Mucosa of stomach (tissue), 1 donor: ENCODE measurements at regions not wholly inside any gene's neighbourhood (a gene's known extent, or its start where the extent isn't known, plus 50 kb on each side); places are given as distances from the start of the nearest gene placed in this dataset.

ENCODE experiments used
- H3K27me3 ChIP-seq: one replicate; pipeline ENCODE4 v1.7.0; 2013; ENCODE audit warnings: mild to moderate bottlenecking, low read length; ENCODE audit not compliant: control insufficient read depth, insufficient read depth
- H3K36me3 ChIP-seq: one replicate; pipeline ENCODE4 v1.7.0; 2013; ENCODE audit warnings: low read length; ENCODE audit not compliant: control insufficient read depth, insufficient read depth
- H3K4me1 ChIP-seq: one replicate; pipeline ENCODE4 v1.7.0; 2013; ENCODE audit warnings: mild to moderate bottlenecking, low read length; ENCODE audit not compliant: control insufficient read depth, insufficient read depth
- H3K4me3 ChIP-seq: one replicate; pipeline ENCODE4 v1.7.0; 2013; ENCODE audit warnings: low read length
- H3K9ac ChIP-seq: one replicate; pipeline ENCODE4 v1.7.0; 2013; ENCODE audit warnings: mild to moderate bottlenecking, low read length, moderate library complexity
- H3K9me3 ChIP-seq: one replicate; pipeline ENCODE4 v1.7.0; 2013; ENCODE audit warnings: mild to moderate bottlenecking, low read length, moderate library complexity; ENCODE audit not compliant: control insufficient read depth
- donor health status: Pancreatic carcinoma.

DNA sequence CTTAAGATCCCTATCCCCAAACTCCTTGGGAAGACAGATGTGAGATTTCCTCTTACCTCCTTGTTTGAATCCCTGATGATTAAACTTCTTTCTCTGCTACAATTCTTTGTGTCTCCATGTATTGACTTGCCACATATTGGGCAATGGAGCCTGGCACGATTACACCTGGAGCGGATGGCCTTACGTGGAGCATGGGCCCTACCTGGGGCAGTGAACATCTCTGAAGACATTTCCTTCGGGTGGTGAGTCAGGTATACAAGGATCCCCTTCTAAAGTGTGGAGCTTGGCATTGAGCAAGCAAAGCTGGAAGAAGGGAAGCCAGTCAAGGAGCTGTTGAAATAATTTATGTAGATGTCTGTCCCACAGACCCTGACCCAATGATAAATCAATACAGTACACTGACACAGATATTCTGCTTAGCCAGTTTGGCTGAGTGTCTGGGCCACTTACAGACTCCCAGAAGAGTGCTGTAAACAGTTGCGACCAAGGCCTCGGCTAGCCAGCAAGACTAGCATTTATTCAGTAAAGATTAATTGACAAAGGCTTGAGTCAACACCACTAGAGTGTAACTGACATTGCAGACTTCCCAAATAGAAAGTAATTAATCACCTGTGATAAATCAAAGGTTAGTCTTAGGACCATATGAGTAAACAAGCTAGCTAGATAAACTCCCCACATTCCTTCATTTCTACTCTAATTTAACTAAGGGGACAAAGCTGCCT, 83.1 kb upstream of the KCNK1 start:
- no peaks in the 10 kb centered on the region for H3K27me3 ChIP-seq
- H3K9me3 ChIP-seq = no peaks in the 10 kb centered on the region
- no peak overlapping the region for H3K4me3 ChIP-seq
- H3K9ac ChIP-seq = no peak overlapping the region
- H3K4me1 ChIP-seq = no peaks in the 10 kb centered on the region
- H3K36me3 ChIP-seq = no peaks in the 10 kb centered on the region

- no peak overlapping the region for H3K9ac ChIP-seq
- no peaks in the 10 kb centered on the region for H3K27me3 ChIP-seq
- H3K9me3 ChIP-seq = no peaks in the 10 kb centered on the region
- H3K4me3 ChIP-seq = no peak overlapping the region
- peaks cover 7% of the 10 kb centered on the region for H3K4me1 ChIP-seq
- H3K36me3 ChIP-seq = no peaks in the 10 kb centered on the region
These were observed 73.1 kb upstream of the KCNK1 start for GRCh38 chr1:233540816-233541215.

DNA sequence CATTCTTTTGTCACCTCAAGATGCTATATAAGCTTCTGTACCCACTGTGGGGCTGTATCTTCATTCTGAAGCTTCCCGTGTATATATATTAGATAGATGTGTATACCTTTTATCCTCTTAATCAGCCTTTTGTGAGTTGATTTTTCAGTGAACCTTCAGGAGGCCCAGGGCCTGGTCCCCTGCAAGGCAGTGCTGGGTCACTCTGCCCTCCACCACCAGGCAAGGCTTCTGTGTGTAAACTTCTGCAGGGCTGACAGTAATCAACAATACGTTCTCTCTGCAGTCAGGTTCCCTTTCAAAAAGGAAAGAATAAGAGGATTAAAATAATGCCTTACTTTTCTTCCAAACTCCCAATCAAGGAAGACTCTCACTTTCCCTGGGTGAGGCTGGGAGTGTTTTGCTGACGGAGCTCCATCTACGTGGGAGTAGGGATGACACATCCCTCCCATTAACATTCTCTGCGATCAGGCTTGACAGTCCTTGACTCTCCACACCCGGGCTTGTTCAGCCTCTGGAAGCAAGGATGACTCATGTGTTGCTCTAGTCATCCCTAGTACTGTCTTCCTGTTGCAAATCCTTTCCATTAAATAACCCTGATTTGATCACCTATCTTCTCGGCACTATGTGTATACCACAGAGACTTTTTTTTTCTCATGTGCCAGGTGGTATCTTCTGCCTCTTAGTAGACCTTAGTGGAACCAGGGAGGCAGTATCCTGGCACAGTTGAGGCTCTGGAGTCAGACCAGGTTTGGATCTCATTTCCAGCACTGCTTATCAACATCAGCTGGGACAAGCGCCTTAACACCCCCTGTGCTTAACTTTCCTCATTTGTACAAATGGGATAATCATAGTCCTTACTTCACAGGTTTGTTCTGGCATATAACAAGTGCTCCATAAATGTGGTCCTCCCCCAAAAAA, 70.3 kb upstream of the KCNK1 start:
- H3K4me1 ChIP-seq = peaks cover 7% of the 10 kb centered on the region
- no peaks in the 10 kb centered on the region for H3K9me3 ChIP-seq
- no peak overlapping the region for H3K9ac ChIP-seq
- no peaks in the 10 kb centered on the region for H3K36me3 ChIP-seq
- no peaks in the 10 kb centered on the region for H3K27me3 ChIP-seq
- H3K4me3 ChIP-seq = no peak overlapping the region

DNA sequence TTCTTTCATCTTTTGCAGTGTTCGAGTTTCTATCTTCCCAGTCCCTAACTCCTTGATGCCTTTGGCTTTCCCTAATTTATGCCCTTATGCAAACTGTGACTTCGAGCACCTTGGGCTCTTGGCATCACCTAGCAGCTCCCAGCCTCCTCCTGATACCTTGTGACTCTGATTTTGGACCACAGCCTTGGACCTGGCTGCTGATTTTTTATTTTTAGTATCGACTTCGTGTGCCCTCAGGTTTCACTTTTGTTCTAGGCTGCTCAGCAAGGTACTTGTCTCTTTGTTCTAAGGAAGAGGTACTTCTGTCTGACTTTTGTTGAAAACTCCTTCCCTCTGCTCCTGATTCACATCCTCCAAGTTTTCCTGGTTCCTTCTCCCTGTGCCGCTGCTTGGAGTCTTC, 69.6 kb upstream of the KCNK1 start:
- Histone ChIP-seq H3K9me3 (no peaks in the 10 kb centered on the region), H3K4me1 (peaks cover 7% of the 10 kb centered on the region), H3K27me3 (no peaks in the 10 kb centered on the region), H3K4me3 (no peak overlapping the region), H3K36me3 (no peaks in the 10 kb centered on the region), H3K9ac (no peak overlapping the region)

DNA sequence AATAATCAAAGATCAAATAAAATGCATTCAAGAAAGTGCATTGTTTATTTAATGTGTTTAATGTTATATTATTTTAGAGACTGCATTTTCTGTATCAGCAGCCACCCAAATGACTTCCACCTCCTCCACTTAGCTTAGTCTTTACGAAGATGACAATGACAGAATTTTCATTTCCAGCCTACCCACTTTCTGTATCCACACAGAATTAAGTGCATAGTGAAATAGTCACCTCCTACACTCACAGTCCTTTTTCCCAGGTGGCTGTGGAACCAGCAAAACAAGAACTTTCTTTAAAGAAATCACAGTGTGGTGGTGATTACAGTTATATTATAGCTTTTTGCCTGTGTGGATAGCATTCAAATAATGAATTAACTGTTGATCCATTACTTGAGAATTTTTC, 66.2 kb upstream of the KCNK1 start:
- Histone ChIP-seq H3K9me3 (no peaks in the 10 kb centered on the region), H3K9ac (no peak overlapping the region), H3K4me1 (peaks cover 7% of the 10 kb centered on the region), H3K27me3 (no peaks in the 10 kb centered on the region), H3K4me3 (no peak overlapping the region), H3K36me3 (no peaks in the 10 kb centered on the region)

GRCh38 chr1:233549404-233549803, 64.5 kb upstream of the KCNK1 start:
- H3K4me1 ChIP-seq = no peaks in the 10 kb centered on the region
- no peaks in the 10 kb centered on the region for H3K36me3 ChIP-seq
- H3K4me3 ChIP-seq = no peak overlapping the region
- H3K9ac ChIP-seq = no peak overlapping the region
- H3K9me3 ChIP-seq = no peaks in the 10 kb centered on the region
- H3K27me3 ChIP-seq = no peaks in the 10 kb centered on the region

DNA sequence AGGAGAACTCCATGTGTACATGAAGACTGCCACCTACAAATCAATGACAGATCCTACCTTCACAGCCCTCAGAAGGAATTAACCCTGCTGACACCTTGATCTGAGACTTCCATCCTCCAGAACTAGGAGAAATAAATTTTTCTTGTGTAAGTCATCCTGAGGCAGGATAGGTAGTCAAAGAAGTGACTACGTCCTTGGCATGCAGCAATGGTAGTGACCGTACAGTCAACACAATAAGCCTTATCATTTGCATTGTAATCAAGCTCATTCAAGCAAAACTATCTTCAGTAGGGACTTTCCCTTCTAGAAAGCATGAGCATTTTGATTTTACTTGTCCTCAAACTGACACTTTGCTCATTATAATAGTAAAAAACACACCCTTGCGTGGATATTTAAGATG, 64.0 kb upstream of the KCNK1 start:
- Histone ChIP-seq H3K9ac (no peak overlapping the region), H3K4me1 (no peaks in the 10 kb centered on the region), H3K27me3 (no peaks in the 10 kb centered on the region), H3K4me3 (no peak overlapping the region), H3K9me3 (no peaks in the 10 kb centered on the region), H3K36me3 (no peaks in the 10 kb centered on the region)

- Histone ChIP-seq H3K36me3 (no peaks in the 10 kb centered on the region), H3K9me3 (no peaks in the 10 kb centered on the region), H3K4me1 (no peaks in the 10 kb centered on the region)
These were observed 59.9 kb upstream of the KCNK1 start for GRCh38 chr1:233554037-233554436.

DNA sequence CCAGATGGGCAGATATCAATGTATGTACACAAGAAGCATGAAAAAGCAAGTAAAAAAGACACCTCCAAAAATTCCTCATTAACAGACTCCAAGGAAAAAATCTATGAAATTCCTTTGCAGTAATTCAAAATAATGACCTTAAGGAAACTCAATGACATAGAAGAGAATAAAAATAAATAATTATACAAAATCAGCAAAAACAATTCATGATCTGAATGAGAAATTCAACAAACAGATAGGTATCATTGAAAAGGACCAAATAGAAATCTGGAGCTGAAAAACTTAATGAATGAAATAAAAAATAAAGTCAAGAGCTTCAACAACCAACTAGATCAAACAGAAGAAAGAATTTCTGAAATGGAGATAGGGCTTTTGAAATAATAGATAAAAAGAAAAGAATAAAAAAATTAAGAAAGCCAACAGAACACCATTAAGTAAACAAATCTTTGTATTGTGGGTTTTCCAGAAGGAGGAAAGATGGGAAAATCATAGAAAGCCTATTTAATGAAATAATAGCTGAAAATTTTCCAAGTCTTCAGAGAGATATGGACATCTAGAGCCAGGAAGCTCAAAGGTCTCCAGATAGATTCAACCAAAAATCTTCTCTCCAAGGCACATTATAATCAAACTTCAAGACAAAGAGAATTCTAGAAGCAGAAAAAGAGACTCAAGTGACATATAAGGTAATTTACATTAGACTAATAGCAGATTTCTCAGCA, 52.0 kb upstream of the KCNK1 start:
- no peak overlapping the region for H3K4me3 ChIP-seq
- no peaks in the 10 kb centered on the region for H3K27me3 ChIP-seq
- H3K9me3 ChIP-seq = no peaks in the 10 kb centered on the region
- no peaks in the 10 kb centered on the region for H3K36me3 ChIP-seq
- no peaks in the 10 kb centered on the region for H3K4me1 ChIP-seq
- H3K9ac ChIP-seq = no peak overlapping the region

More at GRCh38 chr1:233554037-233554436, 59.9 kb upstream of the KCNK1 start:
- no peak overlapping the region for H3K9ac ChIP-seq
- H3K27me3 ChIP-seq = no peaks in the 10 kb centered on the region
- no peak overlapping the region for H3K4me3 ChIP-seq
